HCEC 1CT (cell line): ENCODE measurements at regions not wholly inside any gene's neighbourhood (a gene's known extent, or its start where the extent isn't known, plus 50 kb on each side); places are given as distances from the start of the nearest gene placed in this dataset.

Experiments
- DNase-seq: peaks from one replicate; pipeline ENCODE4 v3.0.0-alpha.2; 2017

DNA sequence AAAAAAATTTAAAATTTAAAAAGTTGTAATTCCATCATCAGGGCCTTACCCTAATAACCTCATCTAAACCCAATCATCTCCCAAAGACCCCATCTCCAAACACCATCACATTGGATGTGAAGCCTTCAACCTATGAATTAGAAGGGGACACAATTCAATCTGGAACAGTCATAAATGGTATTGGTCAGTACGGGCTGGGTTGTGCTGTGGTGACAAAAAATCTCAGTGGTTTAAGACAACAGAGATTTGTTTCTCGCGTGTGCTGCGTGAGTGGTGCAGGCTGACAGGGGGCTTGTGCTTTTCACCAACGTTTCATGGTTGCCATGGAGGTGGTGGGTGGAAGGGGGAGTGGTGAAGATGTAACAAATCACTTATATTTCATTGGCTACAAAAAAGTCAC, 174.5 kb downstream of the INHBB start:
- no peak for DNase-seq

DNA sequence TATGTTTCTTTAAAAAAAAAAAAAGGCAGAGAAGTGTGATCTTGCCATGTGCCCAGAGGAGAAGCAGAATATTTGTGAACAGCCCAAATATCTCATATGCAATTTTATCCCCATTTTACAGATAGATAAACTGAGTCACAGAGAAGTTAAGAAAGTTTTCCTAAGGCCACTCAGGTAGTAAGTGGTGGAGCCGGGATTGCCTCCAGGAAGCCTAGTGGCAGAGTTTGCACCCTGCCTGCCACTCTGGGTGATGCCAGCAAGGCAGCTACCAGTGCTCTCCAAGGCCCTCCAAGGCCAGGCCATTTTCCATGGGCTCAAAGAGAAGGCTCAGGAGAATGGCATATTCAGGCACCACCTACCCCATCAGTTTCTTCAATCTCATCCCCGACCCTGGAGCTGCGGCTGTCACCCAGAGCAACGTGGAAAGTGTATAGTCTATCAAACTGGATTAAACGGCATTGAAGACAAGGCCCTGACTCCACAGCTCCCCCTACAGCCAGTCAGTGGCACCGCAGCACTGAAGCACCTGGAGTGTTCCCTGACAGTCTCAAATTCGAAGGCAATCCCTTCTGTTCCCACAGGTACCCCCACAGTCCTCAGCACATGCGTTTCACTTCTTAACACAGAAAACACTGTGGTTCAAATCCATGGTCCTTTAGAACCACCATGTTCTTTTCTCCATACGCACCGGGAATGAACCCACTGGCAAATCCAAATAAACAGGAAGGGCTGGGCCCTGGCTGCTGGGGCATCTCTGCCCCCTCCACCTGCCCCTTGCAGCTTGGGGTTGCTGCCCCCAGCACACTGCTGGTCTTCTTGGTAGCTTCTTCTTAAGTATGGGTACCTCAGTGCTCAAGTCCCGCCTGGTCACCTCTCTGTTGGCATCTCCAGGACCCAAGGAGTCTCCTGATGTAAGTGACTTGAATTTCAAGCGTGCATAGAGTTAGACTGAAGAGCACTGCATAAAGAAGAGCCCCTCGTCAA, 175.3 kb downstream of the INHBB start:
- peak; percentile 35 for DNase-seq

DNA sequence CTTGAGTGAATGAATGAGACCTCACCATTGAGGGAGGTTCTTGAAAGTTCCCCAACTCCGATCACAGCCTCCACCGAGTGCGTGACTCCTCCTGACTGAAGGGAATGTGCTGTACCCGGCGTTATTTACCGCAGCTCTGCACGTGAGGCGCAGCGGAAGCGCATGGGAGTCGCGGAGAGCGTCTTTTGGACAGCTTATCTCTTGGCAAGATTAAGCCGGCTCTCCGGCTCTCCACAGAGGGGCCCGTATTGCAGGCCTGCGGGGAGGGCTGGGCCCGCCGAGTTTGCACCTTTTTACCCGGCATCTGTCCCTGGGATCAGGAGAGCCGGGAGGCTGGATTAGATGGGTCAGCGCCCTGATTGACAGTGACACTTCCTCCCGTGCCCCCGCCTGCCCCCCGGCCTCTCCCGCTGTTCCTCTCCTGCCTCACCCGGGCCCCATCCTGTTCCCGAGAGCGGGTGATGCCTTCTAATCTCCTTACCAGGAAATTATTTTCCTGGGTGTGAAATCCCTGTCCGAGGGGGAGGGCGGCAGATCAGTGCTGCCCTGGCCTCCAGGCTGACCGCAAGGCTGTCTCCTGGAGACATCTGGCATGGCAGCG, 176.3 kb downstream of the INHBB start:
- no peak for DNase-seq

DNA sequence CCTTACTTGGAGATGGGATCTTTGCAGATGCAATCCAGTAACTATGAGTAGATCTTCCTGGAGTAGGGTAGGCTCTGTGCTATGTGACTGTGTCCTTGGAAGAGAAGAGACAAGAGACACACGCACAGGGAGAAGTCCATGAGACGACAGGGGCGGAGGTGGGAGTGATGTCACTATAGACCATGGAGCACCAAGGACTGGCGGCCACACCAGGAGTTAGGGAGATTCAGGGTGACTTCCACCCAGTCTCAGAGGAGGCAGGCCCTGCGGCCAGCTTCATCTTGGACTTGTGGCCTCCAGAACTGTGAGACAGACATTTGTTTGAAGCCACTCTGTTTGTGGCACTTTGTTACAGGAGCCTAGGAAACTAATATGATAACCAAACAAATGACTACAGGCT, 177.8 kb downstream of the INHBB start:
- DNase-seq = no peak

DNA sequence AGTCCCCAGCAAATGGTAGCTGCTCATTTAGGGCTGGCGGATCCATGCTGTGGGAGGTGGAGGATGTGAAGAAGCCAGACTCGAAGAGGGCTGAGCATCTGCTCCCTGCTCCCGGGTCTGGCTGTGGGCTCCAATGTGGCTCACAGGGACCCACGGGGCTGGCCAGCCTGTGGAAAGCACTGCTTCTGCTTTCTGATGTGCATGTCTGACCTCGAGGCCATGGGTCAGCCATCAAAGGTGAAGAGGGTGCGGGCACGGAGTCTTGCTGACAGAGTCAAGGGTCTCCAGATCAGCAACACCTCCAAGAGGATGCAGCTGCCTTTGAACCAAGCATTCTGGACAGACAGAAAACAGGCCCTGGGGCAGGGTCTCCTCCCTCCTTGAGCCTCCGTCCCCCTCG, 178.2 kb downstream of the INHBB start:
- no peak for DNase-seq

DNA sequence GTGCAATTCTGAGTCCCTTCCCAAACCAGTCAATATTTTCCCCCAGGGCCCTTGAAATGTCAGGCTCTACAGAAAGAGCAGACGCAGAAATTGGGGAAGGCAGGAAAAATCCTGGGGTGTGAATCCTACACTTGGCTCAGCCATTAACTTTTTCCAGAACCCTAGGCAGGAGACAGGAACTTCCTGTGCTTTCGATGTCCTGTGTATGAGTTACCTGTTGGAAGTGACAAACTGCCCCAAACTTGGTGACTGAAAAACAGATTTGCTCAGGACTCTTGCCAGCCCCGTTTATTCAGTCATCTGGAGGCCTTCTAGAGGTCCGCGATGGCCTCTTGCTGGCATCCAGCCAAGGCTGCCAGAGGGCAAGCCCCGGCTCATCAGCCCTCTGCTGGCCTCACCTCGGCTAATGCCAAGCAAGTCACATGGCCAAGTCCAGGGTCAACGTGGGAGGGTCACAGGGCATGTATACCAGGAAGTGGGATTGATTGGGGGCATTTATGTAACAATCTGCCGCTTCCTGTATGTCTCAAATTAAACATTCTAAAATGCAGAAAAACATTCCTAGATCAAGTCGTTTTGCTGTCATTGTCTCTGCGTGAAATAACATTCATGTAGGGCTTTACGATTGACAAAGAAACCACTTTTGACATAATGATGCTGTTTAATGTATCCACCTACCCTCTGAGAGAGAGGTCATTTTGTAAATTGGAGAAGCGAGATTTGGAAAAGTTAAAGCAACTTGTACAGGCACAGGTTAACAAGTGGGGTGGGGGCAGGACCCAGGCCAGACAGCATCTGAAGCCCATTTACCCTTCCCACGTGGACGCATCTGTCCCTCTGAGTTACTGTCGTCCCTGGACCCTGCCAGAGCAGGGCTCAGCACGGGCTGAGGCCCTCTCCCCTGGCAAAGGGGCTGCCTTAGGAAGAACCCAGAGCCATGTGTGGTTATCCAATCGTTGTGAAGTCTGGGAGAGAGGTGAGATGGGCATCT, 179.4 kb downstream of the INHBB start:
- no peak for DNase-seq

DNA sequence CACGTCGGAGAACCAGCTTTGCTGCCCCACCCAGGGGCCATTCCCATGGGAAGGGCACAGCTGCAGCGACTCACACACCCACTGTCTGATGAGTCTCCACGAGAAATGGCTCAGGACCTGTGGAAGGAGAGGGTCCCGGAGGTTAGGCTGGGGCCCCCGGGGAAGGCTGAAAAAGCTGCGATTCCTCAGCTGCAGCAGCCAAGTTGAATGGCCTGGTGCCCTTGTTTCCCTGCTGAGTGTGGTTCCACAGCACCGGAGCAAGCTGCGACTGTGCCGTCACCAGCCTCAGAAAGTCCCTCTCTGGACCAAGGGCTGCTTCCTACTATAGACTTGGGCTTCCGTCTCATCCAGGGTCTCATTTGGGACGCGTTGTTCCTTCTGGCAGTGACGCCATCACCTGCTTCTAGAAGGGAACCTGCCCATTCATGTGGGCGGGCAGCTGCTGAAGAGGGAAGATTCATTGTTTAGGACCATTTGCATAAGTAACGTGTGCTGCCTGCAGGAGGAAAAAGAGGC, 180.2 kb downstream of the INHBB start:
- no peak for DNase-seq

DNA sequence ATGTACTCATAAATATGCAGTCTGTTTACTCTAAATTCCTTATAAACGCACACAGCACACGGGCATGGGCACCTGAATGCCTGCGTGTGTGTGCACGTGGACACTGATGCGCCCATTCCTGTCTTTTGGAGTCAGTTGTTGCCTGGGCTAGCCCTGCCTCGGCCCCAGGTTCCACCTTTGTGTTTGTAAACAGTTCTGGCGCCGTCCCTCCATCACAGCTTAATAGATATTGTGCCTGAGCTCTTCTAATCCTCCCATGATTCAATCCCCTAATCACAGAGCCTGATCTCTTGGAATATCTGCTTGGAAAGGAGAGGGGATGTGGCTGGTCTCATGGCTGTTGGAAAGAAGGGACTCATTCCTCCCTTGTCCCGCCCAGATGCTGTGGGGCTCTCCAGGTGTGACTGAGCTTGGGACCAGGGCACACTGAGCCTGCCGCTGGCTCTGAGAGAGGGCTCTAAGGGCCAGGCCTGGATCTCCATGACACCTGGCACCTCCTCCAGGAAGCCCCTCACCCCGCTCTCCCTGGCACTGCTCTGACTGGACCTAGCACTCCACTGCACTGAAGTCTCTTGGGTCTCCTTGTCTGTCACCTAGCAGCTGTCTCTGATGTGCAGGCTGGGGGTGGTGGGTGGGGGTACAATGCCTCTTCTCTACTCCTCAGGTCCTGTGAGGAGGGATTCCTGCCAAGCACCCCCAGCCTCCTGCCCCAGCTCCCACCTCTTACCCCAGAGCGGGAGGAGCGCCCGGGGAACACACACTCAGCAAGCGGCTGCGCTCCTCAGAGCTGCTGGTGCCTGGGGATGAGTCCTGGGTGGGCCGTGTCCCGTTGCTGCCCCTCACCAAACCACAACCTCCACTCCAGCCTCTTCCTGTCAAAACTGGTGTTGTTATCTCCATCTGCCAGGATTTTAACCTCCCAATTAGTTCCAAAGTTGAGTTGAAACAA, 181.3 kb downstream of the INHBB start:
- no peak for DNase-seq

DNA sequence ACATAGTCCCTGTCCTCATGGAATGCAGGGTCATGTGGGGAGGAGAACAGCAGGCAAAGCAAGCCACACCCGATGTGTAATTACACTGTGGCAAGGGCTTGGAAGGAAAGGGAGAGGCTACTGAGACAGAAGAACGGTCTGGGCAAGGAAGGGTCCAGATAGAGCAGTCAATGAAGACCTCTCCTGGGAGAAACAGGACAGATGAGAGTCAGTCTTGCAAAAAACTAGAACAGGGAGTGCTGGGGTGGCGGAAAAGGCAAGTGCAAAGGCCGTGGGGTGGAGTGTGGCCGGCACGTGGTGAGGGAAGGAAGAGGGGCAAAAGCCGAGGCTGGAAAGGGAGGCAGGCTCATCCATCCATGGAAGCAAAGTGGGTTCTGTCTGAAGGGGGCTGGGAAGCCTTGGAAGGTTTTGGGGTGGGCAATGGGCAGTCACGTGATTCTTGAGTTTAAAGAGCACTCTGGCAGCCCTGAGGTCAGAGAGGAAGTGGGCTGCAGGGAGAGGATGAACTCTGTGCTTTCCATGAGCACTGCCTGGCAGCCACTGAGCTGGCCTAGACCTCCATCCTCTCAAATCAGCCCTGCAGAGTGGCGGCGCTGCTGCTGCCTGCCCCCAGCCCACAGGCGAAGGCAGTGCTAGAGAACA, 182.2 kb downstream of the INHBB start:
- no peak for DNase-seq

DNA sequence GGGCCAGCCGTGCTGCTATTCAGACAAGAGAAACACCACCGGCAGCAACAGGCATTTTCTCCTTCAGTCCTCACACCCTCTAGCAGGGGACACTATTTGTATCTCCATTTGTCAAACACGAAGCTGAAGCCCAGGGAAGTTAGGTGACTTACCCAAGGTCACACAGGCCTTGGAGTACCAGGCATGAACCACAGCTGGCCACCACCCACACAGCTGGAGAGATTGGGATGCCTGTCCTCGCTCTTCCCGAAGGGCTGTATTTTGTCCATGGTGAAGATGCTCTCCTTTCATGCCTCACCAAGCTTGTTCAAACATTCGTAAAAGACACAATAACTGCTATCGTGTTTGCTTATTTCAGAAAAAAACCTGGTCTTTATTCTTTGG, 182.7 kb downstream of the INHBB start:
- DNase-seq = no peak

DNA sequence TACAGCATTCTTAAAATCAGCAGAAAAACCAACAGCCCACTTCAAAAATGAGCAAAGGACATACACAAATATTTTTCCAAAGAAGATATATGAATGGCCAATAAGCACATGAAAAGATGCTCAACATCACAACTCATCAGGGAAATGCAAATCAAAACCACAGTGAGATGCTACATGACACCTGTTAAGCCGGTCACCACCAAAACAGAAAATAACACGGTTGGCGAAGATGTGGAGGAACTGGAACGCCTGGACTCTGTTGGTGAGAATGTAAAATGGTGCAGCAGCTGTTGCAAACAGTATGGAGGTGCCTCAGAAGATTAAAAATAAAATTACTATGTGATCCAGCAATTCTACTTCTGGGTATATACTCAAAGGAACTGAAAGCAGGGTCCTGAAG, 184.8 kb downstream of the INHBB start:
- no peak for DNase-seq

DNA sequence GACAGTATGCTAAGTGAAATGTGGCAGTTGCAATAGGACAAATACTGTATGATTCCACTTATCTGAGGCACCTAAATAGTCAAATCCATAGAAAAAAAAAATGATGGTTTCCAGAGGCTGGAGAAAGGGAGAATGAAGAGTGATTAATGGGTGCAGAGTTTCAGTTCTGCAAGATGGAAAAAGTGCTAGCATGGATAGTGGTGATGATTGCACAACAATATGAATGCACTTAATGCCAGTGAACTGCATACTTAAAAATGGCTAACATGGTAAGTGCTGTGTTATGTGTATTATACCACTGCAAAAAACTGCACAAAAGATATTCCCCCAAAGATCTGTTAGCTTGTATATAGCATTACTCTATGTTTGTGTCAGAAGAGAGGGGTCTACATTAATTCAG, 185.4 kb downstream of the INHBB start:
- DNase-seq = no peak

DNA sequence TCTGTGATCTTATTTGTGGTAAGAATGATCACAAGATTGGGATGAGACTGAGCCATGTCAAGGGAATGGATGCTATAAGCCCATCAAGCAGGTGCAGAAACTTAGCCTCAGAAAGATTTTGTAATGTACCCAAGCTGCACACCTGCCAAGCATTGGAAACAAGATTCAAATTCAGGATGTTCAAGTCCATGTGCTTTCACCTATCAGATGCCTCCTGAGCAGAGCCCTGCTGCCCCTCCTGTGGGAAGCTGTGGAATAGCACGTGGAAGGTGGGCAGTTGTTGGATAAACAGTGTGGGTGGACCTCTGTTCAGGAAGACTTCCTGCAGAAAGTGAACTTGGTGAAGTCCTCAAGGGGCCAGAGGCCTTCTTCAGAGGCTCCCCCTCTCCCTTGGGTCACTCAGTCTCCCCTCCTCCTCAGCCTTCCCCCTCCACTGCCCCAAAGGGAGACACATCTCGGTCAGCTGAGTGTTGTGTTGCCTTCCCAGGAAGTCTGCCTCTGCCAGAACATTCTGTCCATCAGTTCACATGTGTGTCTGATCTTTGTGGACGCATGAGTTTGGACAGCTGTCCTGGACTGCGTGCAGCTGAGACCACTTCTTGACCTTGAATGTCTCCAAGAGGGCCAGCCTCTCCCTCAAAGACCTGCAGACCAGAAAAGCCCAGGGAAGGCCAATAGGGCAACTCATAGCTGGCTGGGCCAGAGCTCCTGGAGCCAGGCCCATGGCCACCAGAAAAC, 186.1 kb downstream of the INHBB start:
- DNase-seq = no peak

DNA sequence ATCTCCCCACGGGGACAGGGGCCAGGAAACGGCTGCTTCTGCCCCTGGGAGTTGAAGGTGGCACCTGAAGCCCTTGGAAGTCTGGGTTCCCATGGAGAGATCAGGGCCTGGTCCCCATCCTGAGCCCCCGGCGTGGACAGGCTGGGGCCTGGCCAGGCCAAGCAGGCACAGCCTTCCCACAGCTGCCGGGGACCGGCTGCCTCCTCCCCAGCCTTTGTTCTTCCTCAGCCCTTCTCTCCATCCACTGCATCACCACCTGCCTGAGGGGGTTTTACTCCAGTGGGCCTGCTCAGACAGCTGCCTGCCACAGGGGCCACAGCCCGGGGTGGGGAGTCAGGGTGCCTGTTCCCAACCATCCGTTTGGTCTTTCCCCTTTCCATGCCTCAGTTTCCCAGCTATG, 187.7 kb downstream of the INHBB start:
- no peak for DNase-seq

DNA sequence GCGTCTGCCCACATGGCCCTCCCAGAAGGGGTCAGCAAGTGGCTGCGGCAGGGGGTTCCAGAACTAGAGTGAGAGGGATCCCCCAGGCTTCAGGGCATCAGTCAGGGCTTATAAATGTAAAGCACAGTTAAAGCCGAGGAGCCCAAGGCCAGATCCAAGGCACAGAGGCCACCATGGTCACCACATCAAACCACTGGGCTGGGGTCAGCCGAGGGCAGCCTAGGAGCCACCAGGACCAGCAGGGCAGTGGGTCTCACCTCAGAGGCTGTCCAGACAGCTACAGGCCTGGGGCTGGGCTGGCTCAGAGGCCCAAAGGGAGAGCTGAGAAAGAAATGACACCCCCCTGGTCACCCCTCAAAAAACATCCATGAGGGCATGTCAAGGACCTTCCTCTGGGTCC, 188.5 kb downstream of the INHBB start:
- DNase-seq = no peak

DNA sequence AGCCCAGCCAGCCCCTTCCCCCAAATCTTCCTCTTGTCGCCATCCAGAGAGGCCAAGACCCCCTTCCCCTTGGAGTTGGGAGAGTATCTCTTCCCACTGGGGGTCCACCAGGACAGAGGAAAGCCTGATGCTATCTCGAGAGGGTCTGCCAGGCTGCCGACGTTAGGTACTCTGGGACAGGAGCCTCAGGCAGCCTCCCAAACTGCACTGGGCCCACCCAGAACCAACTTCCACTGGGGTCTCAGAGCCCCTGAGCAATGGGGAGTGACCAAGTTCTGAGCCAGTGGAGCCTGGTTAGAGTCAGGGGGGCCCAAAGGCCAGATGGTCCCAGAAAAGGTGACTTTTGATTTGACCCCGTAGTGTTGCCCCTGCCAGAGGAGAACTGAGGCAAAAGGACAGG, 189.1 kb downstream of the INHBB start:
- no peak for DNase-seq

DNA sequence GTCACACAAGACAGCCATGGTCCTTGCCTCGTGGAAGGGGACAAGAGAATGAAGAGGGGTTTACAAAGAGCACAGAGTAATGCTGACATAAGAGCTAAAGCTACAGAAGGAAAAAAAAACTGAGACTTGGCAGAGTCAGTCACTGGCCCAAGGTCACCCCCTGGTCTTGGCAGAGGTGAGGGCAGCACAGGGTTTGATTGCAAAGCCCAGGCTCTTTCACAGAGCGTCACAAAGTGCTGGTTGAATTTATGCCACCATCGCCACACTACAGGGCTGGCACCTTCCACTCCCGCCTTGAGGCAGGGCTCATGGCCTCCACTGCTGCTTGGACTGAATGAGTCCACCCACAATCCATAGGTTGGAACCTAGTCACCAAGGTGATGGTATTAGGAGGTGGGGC, 190.2 kb downstream of the INHBB start:
- no peak for DNase-seq

DNA sequence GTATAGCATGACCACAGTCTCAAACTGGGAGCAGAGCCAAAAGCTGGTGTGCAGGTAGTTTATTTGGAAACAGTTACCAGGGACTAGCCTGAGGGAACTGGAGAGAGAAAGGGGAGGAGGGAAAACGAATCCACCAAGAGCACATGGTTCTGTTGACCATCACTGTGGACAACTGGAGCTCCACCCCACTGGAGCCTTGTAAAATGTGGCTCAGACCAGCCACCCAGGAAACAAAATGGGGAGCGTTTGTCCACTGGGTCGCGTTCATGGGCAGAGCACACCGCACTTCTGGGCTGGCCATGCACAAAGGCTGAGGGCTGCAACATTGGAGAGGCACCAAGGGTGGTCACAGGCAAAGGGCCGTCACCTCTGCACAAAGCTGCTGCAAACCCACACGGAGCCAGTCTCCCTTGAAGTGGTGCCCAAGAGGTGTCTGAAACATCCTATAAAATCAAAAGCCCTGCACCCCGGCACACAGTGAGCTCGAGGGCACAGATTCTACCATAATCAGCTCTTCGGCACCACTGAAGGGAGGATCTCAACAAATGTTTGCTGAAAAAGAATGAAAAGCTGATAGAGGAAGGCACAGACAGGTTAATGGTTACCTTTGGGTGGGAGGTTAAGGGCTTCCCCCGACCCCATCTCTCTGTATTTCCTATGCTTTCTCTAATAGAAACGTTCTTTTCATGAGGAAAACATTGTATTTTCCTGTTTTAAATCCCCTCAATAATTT, 192.9 kb downstream of the INHBB start:
- no peak for DNase-seq

DNA sequence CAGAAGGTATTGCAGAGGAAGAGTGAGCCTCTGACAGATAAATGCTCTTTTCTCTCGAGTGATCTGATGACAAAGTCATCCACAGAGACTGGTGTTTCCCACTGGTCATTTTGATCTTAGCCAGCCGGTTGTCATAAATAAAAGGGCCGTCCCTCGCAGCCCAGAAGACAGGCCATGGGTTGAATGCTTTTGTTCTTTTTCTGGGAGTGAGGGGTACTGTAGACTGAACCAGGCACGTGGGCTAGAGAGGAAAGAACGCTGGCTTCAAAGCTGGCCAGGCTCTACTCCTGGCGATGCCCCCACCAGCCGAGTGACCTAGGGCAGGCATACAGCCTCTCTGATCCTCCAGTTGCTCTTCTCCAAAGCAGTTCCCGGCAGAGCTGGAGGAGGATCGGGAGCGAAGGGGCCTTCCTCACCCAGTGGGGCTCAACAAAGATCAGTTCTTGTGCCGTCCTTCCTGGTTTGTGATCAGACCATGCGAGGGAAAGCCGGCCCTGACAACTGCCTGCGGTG, 193.5 kb downstream of the INHBB start:
- DNase-seq = no peak
